HG02759 (cell line): ENCODE measurements at regions not wholly inside any gene's neighbourhood (a gene's known extent, or its start where the extent isn't known, plus 50 kb on each side); places are given as distances from the start of the nearest gene placed in this dataset.
"Not testable (repeated sequence)": the region's sequence is repeated elsewhere in the genome, so short reads cannot be mapped to it uniquely, and the experiment has no call there.

ENCODE experiments used
- ATAC-seq: cut with Tn5 transposase; IDR thresholded peaks from one replicate; pipeline ENCODE4 v1.9.1; 2021; ENCODE audit warnings: mild to moderate bottlenecking, moderate library complexity; ENCODE audit not compliant: unreplicated experiment

DNA sequence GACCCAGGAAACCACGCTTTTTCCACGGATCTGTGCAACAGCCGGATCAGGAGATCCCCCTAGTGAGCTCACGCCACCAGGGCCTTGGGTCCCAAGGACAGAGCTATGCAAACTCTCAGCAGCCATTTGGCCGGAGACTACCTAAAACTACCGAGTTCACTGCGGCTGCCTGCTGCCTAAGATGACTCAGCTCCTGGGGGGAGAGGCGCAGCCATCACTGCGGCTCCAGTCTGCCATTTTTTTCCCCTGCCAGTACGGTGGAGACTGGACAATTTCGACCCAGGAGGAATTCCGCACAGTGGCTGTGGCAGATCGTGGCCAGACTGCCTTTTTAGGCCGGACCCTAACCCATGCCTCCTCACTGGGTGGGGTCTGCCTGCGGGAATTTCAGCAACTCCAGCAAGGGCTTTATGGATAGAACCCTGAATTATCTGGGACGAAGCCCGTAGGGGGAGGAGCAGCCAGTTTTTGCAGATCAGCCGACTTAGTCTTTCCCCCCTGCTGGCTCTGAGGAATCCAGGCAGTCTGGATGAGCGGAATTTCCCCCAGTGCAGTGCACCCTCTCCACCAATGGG lies 424.9 kb upstream of the UBE2E3 start:
- ATAC-seq: no peak

DNA sequence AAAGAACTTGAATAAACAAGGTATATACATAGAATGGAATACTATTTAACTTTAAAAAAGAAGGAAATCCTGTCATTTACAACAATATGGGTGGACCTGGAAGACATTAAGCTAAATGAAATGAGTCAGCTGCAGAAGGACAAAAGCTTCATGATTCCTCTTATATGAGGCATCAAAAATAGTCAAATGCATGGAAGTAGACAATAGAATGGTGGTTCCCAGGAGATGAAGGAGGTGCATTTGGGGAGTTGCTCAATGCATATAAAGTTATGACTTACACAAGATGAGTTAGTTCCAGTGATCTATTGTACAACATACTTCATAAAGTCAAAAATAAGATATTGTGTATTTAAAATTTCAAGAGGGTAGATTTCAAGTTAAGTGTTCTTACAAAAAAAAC lies 426.1 kb upstream of the UBE2E3 start:
- ATAC-seq: no peak

DNA sequence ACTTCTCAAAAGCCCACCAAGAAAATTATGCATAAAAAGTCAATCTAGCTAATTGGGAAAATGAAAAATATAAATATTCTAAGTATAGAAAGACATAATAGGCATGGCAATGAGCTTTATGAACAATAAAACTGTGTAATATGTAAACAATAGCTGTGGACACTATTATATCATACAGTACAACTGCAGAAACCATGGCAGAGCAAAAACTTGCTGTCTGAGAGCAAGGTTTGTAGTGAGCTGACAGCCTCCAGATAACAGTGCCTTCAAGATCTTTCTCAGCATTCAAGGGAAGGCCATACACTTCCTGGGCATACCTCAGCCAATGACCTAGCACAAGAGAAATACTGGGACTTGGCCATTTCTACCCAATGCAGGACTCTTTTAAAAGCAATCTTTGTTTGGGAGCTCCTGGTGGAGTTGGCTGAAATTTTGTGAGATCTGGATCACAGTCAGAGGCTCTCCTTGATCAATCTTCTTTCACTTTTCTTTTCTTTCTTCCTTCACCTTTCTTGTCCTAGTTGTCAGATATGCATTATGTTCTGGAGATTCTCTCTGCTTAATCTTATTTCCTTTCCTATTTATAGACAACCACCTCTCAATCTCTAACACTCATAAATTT lies 427.2 kb upstream of the UBE2E3 start:
- no peak for ATAC-seq

DNA sequence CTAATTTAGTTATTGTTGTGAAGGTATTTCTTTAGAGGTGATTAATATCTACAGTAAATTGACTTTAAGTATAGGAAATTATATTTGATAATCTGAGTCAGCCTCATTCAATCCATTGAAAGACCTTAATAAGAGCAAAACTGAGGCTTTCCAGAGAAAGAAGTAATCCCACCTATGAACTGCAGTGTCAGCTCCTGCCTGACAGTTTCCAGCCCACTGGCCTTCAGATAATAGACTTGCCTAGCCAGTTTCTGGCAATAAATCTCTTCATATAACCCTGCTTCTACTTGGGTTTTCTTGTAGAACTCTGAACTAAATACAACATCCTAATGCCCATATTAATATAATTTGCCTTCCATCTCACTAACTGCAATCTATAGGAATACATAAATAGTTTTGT lies 437.9 kb upstream of the UBE2E3 start:
- no peak for ATAC-seq

DNA sequence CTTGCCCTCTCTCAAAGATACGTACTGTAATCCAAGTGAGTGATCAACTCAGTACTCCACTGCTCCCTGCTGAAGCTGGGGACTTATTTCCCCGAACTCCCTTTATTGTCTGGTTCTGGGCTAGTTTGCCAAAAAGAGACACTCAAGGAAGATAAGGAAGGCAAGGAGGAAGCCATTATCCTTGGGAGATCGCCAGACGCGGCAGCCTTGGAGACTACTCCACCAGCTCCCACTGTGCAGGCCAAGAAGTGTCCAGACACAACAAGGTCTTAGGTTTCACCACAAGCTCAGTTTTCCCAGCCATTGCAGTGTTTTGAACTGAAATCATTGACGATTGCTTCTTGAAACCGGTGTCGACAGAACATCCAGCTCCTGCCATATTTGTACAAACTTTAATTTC lies 439.6 kb upstream of the UBE2E3 start:
- no peak for ATAC-seq

DNA sequence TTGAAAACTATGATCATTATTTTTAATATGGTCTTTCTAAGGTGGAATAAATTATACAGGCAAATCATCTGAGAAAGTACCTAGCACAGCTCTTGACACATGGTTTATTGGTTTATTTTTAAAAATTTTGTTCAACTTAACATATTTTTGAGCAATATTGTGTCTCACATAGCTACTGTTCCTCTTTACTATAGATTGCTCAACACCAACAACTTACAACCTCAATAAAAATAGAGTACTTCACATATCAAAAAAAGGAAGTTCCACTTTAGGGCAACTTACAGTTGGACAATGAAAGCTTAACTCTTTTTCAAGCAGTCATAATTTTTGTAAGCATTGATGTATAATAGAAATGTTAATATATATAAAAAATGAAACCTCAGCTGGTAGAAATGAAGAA lies 440.9 kb upstream of the UBE2E3 start:
- ATAC-seq: no peak

DNA sequence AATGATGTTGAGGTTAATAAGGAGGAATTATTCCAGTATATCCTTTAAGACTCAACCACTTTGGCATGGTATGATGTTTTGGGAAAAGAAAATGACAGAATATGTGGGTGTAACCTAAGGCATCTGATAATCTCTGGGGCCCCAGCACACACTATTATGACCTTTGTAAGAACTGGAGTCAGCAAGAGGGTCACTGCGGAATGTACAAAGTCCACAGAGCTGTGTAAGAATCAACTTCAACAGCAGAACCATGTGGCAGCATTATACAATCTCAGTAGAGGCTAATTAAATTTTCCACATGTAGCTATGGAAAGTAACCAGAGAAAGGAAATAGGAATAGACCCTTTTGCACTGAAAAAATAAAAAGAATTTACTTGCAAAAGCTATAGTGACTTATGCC lies 445.1 kb upstream of the UBE2E3 start:
- no peak for ATAC-seq

DNA sequence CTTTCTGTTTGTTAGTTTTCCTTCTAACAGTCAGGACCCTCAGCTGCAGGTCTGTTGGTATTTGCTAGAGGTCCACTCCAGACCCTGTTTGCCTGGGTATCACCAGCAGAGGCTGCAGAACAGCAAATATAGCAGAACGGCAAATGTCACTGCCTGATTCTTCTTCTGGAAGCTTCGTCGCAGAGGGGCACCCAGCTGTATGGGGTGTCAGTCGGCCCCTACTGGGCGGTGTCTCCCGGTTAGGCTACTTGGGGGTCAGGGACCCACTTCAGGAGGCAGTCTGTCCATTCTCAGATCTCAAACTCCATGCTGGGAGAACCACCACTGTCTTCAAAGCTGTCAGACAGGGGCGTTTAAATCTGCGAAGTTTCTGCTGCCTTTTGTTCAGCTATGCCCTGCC lies 448.6 kb upstream of the UBE2E3 start:
- ATAC-seq: not testable (repeated sequence)

DNA sequence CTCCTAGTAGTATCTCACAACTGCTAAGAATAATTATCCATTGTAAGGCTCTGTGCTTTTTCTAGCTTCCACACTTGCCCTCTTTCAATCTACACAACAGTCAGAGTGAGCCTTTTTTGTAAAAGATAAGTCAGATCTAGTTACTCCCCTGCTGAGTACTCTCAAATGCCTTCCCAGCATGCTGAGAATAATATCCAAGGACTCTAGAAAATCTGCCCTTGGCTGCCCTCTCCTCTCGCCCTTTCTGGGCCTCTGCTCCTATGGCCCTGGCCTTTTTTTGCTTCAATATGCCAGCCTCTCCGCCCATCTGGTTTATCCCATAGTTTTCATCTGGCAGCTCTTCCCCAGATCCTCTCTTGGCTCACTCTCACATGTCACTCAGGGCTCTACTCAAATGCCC lies 455.9 kb upstream of the UBE2E3 start:
- no peak for ATAC-seq

DNA sequence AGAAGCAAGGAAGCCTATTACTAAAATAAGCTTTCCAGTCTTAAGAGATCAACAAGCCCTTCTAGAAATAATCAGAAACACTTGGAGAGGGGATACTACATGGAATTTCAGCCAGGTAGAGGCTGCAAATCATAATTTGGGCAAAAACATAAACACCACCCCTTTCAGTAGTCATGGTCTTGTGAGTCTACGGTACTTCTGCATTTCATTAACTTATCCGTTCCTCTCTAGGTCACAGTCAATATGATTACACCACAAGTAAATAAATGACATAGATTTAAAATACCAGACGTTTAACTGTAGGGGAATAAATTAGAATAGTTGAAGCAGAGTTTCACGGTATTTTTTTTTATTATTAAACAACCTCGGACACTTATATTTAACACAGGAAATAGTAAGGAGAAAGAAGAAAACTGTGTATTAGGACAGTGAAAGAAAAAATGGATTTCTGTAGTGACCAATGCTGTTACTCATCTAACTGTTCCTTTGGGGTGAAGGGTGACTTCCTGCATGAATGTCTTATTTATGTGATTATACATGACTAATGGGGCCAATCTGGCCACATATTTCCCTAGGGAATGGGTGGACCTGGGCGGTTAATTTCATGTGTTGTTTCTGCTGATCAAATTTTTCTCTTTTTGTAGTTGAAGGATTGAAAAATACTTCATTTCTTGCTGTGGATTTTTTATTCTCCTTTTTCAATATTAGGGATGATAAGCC lies 456.6 kb upstream of the UBE2E3 start:
- ATAC-seq: no peak

DNA sequence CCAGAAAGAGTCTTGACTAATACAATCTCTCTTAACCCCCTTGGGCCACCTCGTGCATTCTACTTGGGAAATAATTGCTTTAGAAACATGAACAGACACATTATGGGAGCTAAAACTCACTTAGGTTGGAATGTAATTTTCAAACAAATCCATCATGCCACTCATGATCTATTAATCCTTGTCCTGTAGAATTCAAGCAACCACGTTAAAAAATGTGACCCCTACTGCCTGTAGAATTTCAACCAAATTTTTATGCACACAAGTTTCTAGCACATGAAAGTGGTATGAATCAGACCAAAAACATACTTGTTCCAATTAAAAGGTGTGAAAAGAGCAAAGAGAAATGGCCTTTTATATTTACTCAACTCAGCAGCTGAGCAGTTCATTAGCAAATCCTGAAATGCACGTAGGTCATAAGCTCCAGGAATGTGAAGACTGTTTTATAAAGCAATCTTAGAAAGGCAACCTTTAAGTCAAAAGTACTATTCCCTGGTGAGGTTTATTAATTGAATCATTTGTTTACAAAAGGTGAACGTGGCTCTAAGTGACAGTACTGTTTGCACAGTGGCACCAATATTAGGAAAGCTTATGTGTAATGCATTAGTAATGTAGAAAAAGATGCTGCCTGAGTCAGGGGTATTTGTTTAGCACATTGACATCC lies 459.4 kb upstream of the UBE2E3 start:
- no peak for ATAC-seq

DNA sequence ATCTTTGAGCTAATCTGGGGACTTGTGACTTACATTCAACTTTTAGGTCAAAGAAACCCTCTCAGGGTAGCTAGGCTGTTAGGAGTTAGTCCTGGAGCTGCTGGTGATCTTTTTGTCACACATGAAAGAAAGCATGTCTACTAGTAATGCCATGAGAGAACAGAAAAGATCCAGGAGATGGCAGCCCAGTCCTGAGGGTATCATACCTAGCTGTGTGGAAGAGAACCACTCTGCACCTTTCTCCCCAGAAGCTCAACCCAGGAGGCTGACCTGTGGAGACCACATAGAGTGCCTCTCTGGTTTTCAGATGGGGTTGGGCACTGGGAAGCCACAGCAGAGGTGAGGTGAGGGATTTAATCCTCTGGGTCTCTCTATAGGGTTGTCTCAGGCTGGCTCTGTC lies 460.2 kb upstream of the UBE2E3 start:
- ATAC-seq: no peak

DNA sequence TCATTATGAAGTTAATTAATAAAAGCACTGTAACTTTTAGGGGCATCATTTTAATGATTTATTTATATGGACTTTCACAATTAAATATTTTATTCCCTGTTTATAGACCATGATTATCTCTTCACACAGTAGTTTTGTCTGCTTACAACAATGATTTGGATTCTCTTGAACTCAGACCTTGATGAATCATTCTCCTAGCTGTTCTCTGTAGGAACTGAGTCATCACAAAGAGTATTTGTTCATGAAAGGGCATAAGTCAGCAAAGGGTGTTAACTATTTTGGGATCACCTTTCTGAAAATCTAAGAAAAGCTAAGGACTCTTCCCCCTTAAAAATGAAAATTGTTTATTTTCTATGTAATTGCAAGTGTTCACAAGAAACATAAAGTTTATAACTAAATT lies 461.1 kb upstream of the UBE2E3 start:
- no peak for ATAC-seq

DNA sequence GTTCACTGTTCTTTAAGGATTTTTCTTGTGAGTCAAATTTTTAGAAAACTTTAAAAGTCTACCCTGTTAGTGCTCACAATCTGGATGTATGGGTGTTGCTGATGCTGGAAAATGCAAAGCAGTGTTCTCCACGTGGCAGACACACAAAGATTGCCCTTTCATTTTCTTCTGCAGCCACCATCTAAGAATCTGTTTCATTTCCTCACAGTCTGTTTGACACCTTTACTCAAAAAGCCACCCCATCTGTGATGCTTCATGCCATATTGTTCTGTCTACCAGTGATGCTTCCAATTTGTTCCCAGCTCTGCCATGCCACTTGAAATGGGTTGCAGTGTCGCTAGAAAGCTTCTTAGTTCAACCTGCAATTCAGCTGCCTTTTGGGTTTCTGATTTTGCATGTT lies 464.2 kb upstream of the UBE2E3 start:
- no peak for ATAC-seq

DNA sequence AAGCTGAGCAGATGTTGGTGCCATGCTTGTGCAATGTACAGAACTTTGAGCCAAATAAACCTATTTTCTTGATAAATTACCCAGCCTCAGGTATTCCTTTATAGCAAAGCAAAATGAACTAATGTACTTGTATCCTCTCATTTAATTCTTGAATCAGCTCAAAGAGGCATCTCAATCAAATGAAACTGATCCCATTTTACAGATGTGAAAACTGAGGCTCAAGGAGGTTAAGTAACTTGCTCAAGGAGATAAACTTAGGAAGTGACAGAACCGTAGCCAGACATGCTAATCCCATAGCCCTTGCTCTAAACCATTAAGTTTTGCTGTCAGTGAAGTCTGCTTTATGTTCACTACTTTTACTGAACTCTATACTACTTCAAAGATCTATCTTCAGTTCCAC lies 467.0 kb upstream of the UBE2E3 start:
- ATAC-seq: no peak

DNA sequence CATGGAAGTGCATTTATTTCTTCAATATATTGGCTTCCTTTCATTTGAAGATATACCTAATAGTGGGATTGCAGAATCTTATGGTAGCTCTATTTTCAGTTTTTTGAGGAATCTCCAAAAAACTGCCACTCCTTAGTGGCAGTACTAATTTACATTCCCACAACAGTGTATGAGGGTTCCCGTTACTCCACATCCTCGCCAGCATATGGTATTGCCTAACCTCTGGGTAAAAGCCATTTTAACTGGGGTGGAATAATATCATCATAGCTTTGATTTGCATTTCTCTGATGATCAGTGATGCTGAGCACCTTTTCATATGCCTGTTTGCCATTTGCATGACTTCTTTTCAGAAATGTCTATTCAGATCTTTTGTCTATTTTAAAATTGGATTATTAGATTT lies 471.9 kb upstream of the UBE2E3 start:
- no peak for ATAC-seq

DNA sequence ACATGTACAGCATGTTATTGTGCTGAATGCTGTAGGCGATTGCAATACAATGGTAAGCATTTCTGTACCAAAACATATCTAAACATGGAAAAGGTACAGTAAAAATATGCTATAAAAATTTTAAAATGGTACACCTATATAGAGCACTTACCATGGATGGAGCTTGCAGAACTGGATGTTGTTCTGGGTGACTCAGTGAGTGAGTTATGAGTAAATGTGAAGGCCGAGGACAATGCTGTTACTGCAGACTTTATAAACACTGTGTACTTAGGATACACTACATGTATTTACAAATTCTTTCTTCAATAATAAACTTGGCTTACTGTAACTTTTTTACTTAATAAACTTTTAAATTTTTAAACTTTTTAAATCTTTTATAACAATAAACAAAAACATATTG lies 473.4 kb upstream of the UBE2E3 start:
- no peak for ATAC-seq

DNA sequence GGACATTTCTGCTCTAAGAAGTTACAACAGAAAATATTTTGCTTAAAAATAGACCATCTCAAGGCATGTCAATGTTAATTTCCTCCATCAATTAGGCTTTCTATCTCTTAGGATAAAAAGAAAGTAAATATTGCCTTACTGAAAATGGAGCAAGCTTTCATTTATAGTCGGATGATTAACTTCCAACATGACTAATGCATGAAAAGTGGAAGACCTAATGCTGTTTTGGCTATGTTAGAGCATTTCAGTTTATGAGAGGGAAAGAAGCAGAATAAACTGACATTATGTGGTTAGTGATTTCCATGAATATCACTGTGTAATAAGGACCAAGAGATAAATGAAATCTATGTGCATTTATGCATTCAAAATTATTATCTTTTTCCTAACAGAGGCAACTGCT lies 475.2 kb upstream of the UBE2E3 start:
- ATAC-seq: no peak

DNA sequence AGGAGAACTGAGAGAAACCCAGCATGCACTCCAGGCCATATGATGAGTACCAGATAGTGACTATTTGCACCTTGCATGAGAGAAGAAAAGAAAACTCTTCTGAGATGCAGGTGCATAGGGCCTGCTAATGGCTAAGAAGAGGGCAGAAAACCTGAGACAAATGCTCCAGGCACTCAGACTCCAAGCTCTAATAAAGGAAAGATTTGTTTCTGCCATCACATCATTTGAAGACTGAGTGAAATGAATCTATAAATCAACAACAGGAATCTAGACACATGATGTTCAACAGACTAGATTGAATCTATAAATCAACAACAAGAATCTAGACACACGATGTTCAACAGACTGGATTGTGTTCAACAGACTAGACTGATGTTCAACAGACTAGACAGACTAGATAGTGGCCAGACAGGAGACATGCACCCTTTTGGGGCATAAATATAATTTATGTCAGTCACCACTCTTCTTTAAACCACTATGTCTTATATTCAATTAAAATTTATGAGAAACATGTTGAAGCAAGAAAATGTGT lies 482.7 kb upstream of the UBE2E3 start:
- no peak for ATAC-seq

DNA sequence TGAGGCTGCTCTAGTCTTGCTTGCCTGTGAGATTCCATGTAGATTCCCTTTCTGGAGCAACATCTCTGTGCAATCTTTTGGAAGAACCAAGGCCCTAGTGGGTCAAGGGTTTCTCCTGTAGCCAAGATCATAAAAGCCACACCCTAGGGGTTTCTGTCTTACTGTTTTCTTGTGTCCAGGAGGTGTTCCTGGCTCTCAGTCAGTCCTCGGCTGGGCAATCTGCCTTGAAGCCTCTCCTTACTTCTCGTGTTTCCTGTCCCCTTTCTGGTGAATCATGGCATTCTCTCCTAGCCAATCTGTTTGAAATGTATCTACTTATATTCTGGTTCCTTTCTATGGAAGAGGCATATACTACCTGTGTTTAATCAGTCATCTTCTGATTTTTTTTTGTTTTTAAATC lies 484.8 kb upstream of the UBE2E3 start:
- no peak for ATAC-seq

DNA sequence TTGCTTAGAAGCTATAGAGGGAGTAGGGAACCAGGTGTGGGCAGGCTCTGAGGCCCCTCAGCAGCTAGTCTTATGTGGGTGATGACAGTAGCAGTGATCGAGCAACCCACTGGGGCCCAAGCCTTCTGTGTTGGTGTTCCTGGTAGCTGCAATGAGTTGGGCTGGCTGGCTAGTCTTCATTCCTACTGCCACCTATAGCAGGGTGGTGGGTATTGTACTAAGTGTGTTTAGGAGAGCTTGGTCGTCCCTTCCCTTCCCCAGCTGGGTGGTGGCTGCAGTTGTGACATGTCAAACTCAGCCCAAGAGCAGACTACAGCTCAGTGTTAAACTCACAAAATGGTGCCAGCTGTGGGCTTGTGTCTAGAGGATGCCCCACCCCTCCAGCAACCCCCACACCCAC lies 486.1 kb upstream of the UBE2E3 start:
- no peak for ATAC-seq

DNA sequence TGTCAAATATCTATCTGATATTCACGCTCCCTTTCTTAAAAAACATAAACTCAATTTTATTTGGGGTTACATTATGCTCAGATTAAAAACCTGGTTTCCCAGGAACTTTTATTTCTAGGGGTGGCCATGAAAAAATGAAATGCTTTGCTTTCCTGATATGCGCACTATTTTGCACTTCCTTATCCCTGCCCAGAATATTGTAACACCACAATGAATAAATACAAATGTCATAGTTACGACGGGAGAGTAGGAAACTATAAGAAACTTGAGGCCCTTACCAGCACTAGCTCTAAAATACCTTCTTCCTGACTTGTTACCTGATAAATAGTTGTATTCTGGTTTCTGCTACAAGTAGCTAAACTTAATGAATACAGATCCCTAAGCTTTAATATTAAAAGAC lies 475.6 kb upstream of the CWC22 start:
- ATAC-seq: no peak
